Liver (tissue), 8 donors: ENCODE measurements at regions not wholly inside any gene's neighbourhood (a gene's known extent, or its start where the extent isn't known, plus 50 kb on each side); places are given as distances from the start of the nearest gene placed in this dataset.

Source experiments
- DNase-seq: peaks from one replicate; pipeline ENCODE4 v3.0.0-alpha.2; 2017; ENCODE audit warnings: low spot score
- H3K27ac ChIP-seq, 2 donors: one replicate each; pipeline ENCODE4 v1.7.0; 2013; ENCODE audit warnings: inconsistent platforms in 2 of 2, low read length in 2 of 2, control low read depth in 1 of 2, low read depth in 1 of 2, mild to moderate bottlenecking in 1 of 2
- H3K27me3 ChIP-seq, 4 donors: one replicate each; pipeline versions ENCODE4 v1.6.1 to v1.7.0; 2013; ENCODE audit warnings: low read length in 3 of 4, inconsistent platforms in 1 of 4, mild to moderate bottlenecking in 1 of 4, moderate library complexity in 1 of 4; ENCODE audit not compliant: control insufficient read depth in 4 of 4, insufficient read depth in 4 of 4
- H3K36me3 ChIP-seq, 4 donors: one replicate each; pipeline versions ENCODE4 v1.6.1 to v1.7.0; 2013; ENCODE audit warnings: low read length in 3 of 4, mild to moderate bottlenecking in 3 of 4, low read depth in 1 of 4, moderate library complexity in 1 of 4; ENCODE audit not compliant: control insufficient read depth in 4 of 4, insufficient read depth in 3 of 4
- H3K4me1 ChIP-seq, 4 donors: one replicate each; pipeline versions ENCODE4 v1.6.1 to v1.7.0; 2013; ENCODE audit warnings: low read length in 3 of 4, mild to moderate bottlenecking in 3 of 4, moderate library complexity in 1 of 4; ENCODE audit not compliant: control insufficient read depth in 4 of 4, insufficient read depth in 4 of 4
- H3K4me3 ChIP-seq, 3 donors: one replicate each; pipeline versions ENCODE4 v1.6.1 to v1.7.0; 2013; ENCODE audit warnings: low read length in 3 of 3, control low read depth in 1 of 3, low read depth in 1 of 3, mild to moderate bottlenecking in 1 of 3
- H3K9ac ChIP-seq, 2 donors: one replicate each; pipeline ENCODE4 v1.7.0; 2013; ENCODE audit warnings: low read length in 2 of 2, mild to moderate bottlenecking in 2 of 2, moderate library complexity in 2 of 2, control low read depth in 1 of 2, low read depth in 1 of 2
- H3K9me3 ChIP-seq, 4 donors: one replicate each; pipeline versions ENCODE4 v1.6.1 to v1.7.0; 2013; ENCODE audit warnings: low read length in 3 of 4; ENCODE audit not compliant: control insufficient read depth in 4 of 4
- EGR1 ChIP-seq, 2 donors: IDR thresholded peaks; 2 replicates each; pipeline ENCODE4 v1.6.1; 2016 to 2018; ENCODE audit warnings: antibody characterized with exemption in 2 of 2, low read depth in 2 of 2
- FOXA1 ChIP-seq: IDR thresholded peaks from 2 replicates; pipeline ENCODE4 v1.6.1; 2016; ENCODE audit warnings: antibody characterized with exemption
- FOXA2 ChIP-seq: IDR thresholded peaks from 2 replicates; pipeline ENCODE4 v1.6.1; 2016; ENCODE audit warnings: antibody characterized with exemption
- GABPA ChIP-seq, 2 donors: IDR thresholded peaks in 1 of 2; conservative IDR thresholded peaks in 1 of 2; 2 replicates each; pipeline ENCODE4 v1.6.1; 2016; ENCODE audit warnings: antibody characterized with exemption in 2 of 2, mild to moderate bottlenecking in 1 of 2, moderate library complexity in 1 of 2
- HNF4A ChIP-seq, 2 donors: conservative IDR thresholded peaks; 2 replicates each; pipeline ENCODE4 v1.6.1; 2016; ENCODE audit warnings: antibody characterized with exemption in 2 of 2, mild to moderate bottlenecking in 2 of 2
- HNF4G ChIP-seq: IDR thresholded peaks from 2 replicates; pipeline ENCODE4 v1.6.1; 2016; ENCODE audit warnings: antibody characterized with exemption
- JUND ChIP-seq, 2 donors: IDR thresholded peaks; 2 replicates each; pipeline ENCODE4 v1.6.1; 2016; ENCODE audit warnings: antibody characterized with exemption in 2 of 2
- NR2F2 ChIP-seq: IDR thresholded peaks from 2 replicates; pipeline ENCODE4 v1.6.1; 2016; ENCODE audit warnings: antibody characterized with exemption
- RAD21 ChIP-seq, 2 donors: IDR thresholded peaks; 2 replicates each; pipeline ENCODE4 v1.6.1; 2016; ENCODE audit warnings: antibody characterized with exemption in 2 of 2, mild to moderate bottlenecking in 2 of 2
- RXRA ChIP-seq, 2 donors: IDR thresholded peaks; 2 replicates each; pipeline ENCODE4 v1.6.1; 2017 to 2018; ENCODE audit warnings: antibody characterized with exemption in 2 of 2, mild to moderate bottlenecking in 1 of 2
- SP1 ChIP-seq: IDR thresholded peaks from 2 replicates; pipeline ENCODE4 v1.6.1; 2018; ENCODE audit warnings: antibody characterized with exemption, mild to moderate bottlenecking
- TAF1 ChIP-seq: conservative IDR thresholded peaks from 2 replicates; pipeline ENCODE4 v1.6.1; 2016; ENCODE audit warnings: antibody characterized with exemption, mild to moderate bottlenecking
- YY1 ChIP-seq: IDR thresholded peaks from 2 replicates; pipeline ENCODE4 v1.6.1; 2016; ENCODE audit warnings: antibody characterized with exemption, mild to moderate bottlenecking
- WGBS: extraction: QIAGEN DNeasy Blood & Tissue Kit; methylation state at CpG from one replicate; pipeline ENCODE4 v1.1.7; 2013; 5-methylcytosine and 5-hydroxymethylcytosine counted together
- TF ChIP-seq, protein P1 (sequence below): IDR thresholded peaks from 2 replicates; pipeline ENCODE4 v1.6.1; 2016; ENCODE audit warnings: antibody characterized with exemption
- TF ChIP-seq, protein P2 (sequence below): IDR thresholded peaks from 2 replicates; pipeline ENCODE4 v1.6.1; 2016; ENCODE audit warnings: antibody characterized with exemption
- TF ChIP-seq, protein P3 (sequence below): IDR thresholded peaks from 2 replicates; pipeline ENCODE4 v1.6.1; 2016; ENCODE audit warnings: antibody characterized with exemption, mild to moderate bottlenecking
- TF ChIP-seq, protein P4 (sequence below): IDR thresholded peaks from 2 replicates; pipeline ENCODE4 v1.6.1; 2016; ENCODE audit warnings: antibody characterized with exemption
- TF ChIP-seq, protein P5 (sequence below): fragments of 150-350 bp; IDR thresholded peaks from 2 replicates; pipeline ENCODE4 v1.5.1; 2017; ENCODE audit warnings: improper control_type of control experiment, low read depth, low read length; ENCODE audit not compliant: missing input control
- donor health status: healthy.
- donor health status: healthy.
- donor health status: healthy.
- donor health status: healthy.
- donor health status: healthy.

DNA sequence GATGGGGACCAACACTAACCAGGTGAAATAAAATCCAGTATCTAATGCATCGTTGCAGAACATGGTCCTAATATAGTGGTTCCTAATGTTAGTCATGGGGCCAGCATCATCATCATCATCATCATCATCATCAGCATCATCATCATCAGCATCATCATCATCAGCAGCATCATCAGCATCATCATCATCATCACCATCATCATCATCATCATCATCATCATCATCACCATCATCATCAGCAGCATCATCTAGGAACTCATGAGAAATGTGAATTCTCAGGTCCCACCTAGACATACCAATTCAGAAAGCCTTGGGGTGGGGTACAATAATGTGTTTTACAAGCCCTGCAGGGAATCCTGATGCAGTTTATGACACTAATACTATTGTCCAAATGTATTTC, 179.4 kb upstream of the LRRN1 start:
- Histone ChIP-seq H3K27ac (no peak overlapping the region), H3K4me3 (no peak overlapping the region), H3K4me1 (no peaks in the 10 kb centered on the region), H3K9ac (no peak overlapping the region), H3K9me3 (peaks cover 4 to 11% (median 6%) of the 10 kb centered on the region in 4 donors), H3K27me3 (no peaks in the 10 kb centered on the region), H3K36me3 (no peaks in the 10 kb centered on the region)
- TF ChIP-seq FOXA2, result no peak
- no peak for TF ChIP-seq GABPA (IDR thresholded peaks at IDR 0.05 in 1 of 2, conservative IDR thresholded peaks at IDR 0.05 in 1 of 2)
- TF ChIP-seq, protein P1, sequence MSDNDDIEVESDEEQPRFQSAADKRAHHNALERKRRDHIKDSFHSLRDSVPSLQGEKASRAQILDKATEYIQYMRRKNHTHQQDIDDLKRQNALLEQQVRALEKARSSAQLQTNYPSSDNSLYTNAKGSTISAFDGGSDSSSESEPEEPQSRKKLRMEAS, result no peak
- TF ChIP-seq HNF4A (conservative IDR thresholded peaks at IDR 0.05), result no peak
- TF ChIP-seq, protein P2, sequence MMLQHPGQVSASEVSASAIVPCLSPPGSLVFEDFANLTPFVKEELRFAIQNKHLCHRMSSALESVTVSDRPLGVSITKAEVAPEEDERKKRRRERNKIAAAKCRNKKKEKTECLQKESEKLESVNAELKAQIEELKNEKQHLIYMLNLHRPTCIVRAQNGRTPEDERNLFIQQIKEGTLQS, result no peak
- TF ChIP-seq, protein P3, sequence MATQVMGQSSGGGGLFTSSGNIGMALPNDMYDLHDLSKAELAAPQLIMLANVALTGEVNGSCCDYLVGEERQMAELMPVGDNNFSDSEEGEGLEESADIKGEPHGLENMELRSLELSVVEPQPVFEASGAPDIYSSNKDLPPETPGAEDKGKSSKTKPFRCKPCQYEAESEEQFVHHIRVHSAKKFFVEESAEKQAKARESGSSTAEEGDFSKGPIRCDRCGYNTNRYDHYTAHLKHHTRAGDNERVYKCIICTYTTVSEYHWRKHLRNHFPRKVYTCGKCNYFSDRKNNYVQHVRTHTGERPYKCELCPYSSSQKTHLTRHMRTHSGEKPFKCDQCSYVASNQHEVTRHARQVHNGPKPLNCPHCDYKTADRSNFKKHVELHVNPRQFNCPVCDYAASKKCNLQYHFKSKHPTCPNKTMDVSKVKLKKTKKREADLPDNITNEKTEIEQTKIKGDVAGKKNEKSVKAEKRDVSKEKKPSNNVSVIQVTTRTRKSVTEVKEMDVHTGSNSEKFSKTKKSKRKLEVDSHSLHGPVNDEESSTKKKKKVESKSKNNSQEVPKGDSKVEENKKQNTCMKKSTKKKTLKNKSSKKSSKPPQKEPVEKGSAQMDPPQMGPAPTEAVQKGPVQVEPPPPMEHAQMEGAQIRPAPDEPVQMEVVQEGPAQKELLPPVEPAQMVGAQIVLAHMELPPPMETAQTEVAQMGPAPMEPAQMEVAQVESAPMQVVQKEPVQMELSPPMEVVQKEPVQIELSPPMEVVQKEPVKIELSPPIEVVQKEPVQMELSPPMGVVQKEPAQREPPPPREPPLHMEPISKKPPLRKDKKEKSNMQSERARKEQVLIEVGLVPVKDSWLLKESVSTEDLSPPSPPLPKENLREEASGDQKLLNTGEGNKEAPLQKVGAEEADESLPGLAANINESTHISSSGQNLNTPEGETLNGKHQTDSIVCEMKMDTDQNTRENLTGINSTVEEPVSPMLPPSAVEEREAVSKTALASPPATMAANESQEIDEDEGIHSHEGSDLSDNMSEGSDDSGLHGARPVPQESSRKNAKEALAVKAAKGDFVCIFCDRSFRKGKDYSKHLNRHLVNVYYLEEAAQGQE, result no peak
- TF ChIP-seq JUND (IDR thresholded peaks at IDR 0.05), result no peak
- no peak for TF ChIP-seq EGR1 (IDR thresholded peaks at IDR 0.05; ENCODE audit: low read depth in 2 of 2)
- no peak for TF ChIP-seq RAD21 (IDR thresholded peaks at IDR 0.05)
- no peak for TF ChIP-seq FOXA1
- TF ChIP-seq, protein P4, sequence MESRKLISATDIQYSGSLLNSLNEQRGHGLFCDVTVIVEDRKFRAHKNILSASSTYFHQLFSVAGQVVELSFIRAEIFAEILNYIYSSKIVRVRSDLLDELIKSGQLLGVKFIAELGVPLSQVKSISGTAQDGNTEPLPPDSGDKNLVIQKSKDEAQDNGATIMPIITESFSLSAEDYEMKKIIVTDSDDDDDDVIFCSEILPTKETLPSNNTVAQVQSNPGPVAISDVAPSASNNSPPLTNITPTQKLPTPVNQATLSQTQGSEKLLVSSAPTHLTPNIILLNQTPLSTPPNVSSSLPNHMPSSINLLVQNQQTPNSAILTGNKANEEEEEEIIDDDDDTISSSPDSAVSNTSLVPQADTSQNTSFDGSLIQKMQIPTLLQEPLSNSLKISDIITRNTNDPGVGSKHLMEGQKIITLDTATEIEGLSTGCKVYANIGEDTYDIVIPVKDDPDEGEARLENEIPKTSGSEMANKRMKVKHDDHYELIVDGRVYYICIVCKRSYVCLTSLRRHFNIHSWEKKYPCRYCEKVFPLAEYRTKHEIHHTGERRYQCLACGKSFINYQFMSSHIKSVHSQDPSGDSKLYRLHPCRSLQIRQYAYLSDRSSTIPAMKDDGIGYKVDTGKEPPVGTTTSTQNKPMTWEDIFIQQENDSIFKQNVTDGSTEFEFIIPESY, result no peak
- TF ChIP-seq HNF4G, result no peak
- TF ChIP-seq SP1, result no peak
- no peak for TF ChIP-seq TAF1
- no peak for TF ChIP-seq RXRA (IDR thresholded peaks at IDR 0.05)
- TF ChIP-seq, protein P5, sequence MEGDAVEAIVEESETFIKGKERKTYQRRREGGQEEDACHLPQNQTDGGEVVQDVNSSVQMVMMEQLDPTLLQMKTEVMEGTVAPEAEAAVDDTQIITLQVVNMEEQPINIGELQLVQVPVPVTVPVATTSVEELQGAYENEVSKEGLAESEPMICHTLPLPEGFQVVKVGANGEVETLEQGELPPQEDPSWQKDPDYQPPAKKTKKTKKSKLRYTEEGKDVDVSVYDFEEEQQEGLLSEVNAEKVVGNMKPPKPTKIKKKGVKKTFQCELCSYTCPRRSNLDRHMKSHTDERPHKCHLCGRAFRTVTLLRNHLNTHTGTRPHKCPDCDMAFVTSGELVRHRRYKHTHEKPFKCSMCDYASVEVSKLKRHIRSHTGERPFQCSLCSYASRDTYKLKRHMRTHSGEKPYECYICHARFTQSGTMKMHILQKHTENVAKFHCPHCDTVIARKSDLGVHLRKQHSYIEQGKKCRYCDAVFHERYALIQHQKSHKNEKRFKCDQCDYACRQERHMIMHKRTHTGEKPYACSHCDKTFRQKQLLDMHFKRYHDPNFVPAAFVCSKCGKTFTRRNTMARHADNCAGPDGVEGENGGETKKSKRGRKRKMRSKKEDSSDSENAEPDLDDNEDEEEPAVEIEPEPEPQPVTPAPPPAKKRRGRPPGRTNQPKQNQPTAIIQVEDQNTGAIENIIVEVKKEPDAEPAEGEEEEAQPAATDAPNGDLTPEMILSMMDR, result no peak
- no peak for TF ChIP-seq NR2F2
- TF ChIP-seq YY1, result no peak
- WGBS, result 91% methylated on average over 1 of the region's 1 CpG
- DNase-seq, result no peak
